Activated naive CD8-positive, alpha-beta T cell treated with anti-CD3 and anti-CD28 coated beads, Interleukin-2, amount 10 ng/mL, durations not matched to agents 7 days and 5 days (primary cell): ENCODE measurements at regions not wholly inside any gene's neighbourhood (a gene's known extent, or its start where the extent isn't known, plus 50 kb on each side); places are given as distances from the start of the nearest gene placed in this dataset.

Experiments used
- ATAC-seq: fragments of 150-1000 bp; cut with Tn5 transposase; one replicate; pipeline ENCODE4 v1.10.0; 2021; ENCODE audit warnings: low read depth, moderate library complexity
- POLR2A ChIA-PET: fragments of 350-600 bp; sonication (Branson Sonifier 250); formaldehyde crosslinking; loops from one replicate; lab custom pipeline; 2021; ENCODE audit warnings: antibody characterized with exemption; lab: Charles Lee
- DNase-seq: peaks from one replicate; pipeline ENCODE4 v3.0.0; 2021
- H3K27ac Mint-ChIP-seq: one replicate; pipeline ENCODE4 v1.8.0; 2022; ENCODE audit warnings: mild to moderate bottlenecking, mixed read lengths
- H3K27me3 Mint-ChIP-seq: one replicate; pipeline ENCODE4 v1.8.0; 2022; ENCODE audit warnings: mild to moderate bottlenecking, moderate library complexity, mixed read lengths
- H3K36me3 Mint-ChIP-seq: one replicate; pipeline ENCODE4 v1.8.0; 2021; ENCODE audit warnings: mild to moderate bottlenecking, mixed read lengths
- H3K4me1 Mint-ChIP-seq: one replicate; pipeline ENCODE4 v1.8.0; 2021; ENCODE audit warnings: mixed read lengths
- H3K4me3 Mint-ChIP-seq: one replicate; pipeline ENCODE4 v1.8.0; 2022; ENCODE audit warnings: mild to moderate bottlenecking, moderate library complexity, mixed read lengths
- H3K9me3 Mint-ChIP-seq: one replicate; pipeline ENCODE4 v1.8.0; 2021; ENCODE audit warnings: mixed read lengths

DNA sequence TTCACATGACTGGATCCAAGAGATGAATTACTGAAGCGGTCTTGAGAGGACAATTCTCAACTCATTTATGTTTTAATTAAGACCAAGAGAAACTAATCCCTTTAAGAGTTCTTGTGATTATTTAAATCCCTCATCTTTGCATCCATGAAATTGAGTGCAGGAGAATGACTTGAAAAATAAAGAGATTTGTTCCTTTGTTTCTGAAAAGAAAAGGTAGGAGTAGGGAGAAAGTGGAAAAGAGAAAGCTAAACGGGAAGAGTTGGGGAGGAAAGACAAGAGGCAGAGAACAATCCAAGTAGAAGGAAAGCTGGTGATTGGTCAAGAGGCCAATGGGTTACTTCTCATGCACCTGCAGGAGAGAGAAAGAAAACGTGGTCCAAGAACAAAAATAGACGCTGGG, 75.2 kb upstream of the SOX4 start:
- no peak for DNase-seq
- Mint-ChIP-seq H3K9me3 (no peaks in the 10 kb centered on the region), H3K27ac (no peak overlapping the region), H3K36me3 (no peaks in the 10 kb centered on the region), H3K4me3 (no peak overlapping the region), H3K27me3 (peaks cover 2% of the 10 kb centered on the region), H3K4me1 (no peaks in the 10 kb centered on the region)
- ATAC-seq: no peak
- POLR2A ChIA-PET: no interaction called here

DNA sequence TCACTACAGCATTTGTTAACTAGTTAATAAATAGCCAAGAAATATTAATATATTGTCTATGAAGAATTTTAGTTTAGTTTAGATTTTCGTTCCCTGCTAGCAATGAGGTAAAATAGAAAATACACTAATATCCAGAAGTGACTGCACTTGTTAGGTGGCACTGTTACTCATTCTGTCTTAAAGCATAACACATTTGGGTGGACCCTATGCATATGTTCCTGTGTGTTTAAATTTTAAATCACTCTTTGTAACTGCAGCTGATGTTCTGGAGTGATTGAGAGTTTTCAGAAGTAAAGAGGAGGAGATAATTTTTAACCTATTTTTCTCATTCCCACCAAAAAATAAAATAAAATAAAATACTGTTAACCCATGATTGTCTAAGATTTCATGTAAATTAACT, 73.9 kb upstream of the SOX4 start:
- H3K9me3 Mint-ChIP-seq: no peaks in the 10 kb centered on the region
- no peak overlapping the region for H3K27ac Mint-ChIP-seq
- DNase-seq: no peak
- no peaks in the 10 kb centered on the region for H3K4me1 Mint-ChIP-seq
- H3K36me3 Mint-ChIP-seq: no peaks in the 10 kb centered on the region
- H3K4me3 Mint-ChIP-seq: no peak overlapping the region
- POLR2A ChIA-PET: no interaction called here
- H3K27me3 Mint-ChIP-seq: peaks cover 2% of the 10 kb centered on the region
- ATAC-seq: no peak

DNA sequence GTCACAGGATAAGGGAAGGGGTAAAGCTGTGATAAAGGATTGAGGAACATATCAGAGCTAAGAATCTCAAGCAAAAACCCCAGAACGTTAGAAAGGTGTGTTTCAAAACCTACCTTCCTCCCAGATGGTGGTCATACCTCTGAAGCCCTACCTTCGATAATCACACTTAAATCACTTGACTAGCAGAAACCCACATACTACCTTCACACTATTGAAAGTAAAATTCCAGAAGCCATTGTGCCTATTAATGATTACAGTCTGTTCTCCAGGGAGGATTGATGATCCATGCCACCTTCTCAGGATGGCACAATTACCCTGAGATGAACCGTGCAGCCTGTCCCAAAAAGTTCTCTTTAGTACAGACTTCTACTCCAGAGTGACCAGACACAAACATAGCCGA, 72.3 kb upstream of the SOX4 start:
- Mint-ChIP-seq H3K27ac (no peak overlapping the region), H3K4me1 (no peaks in the 10 kb centered on the region), H3K9me3 (no peaks in the 10 kb centered on the region), H3K36me3 (no peaks in the 10 kb centered on the region), H3K27me3 (peaks cover 4% of the 10 kb centered on the region), H3K4me3 (no peak overlapping the region)
- ATAC-seq (no peak), DNase-seq (no peak)
- POLR2A ChIA-PET: no interaction called here

DNA sequence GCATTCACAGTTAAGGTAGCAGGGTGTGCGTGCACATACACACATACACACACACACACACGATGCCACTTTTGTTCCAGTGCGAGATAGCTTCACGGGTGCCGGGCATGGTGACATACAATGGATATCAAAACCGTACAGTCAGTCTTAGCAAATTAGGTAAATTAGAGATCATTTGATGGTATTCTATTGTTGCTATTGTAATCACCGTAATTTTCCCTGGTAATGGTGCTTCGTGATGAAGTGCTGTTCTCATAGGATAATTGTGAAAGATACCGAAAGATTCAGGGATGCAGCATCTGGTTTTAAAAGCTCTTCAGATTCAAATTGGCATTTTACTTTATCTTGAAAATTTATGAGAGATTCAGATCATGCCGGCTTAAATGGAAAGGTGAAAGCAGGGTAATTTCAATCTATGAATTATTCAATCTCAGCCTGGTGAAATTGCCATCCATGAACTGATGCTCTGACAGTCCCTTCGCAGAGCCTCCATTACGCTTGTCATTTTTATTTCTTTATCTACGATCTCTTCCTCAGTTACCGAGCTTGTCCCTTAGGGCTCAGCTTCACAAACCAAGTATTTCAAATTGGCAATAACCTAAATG, 71.3 kb upstream of the SOX4 start:
- H3K4me3 Mint-ChIP-seq: no peak overlapping the region
- POLR2A ChIA-PET: no interaction called here
- H3K4me1 Mint-ChIP-seq: no peaks in the 10 kb centered on the region
- no peak overlapping the region for H3K27ac Mint-ChIP-seq
- H3K27me3 Mint-ChIP-seq: peaks cover 4% of the 10 kb centered on the region
- ATAC-seq (no peak), DNase-seq (no peak)
- no peaks in the 10 kb centered on the region for H3K36me3 Mint-ChIP-seq
- H3K9me3 Mint-ChIP-seq: no peaks in the 10 kb centered on the region

DNA sequence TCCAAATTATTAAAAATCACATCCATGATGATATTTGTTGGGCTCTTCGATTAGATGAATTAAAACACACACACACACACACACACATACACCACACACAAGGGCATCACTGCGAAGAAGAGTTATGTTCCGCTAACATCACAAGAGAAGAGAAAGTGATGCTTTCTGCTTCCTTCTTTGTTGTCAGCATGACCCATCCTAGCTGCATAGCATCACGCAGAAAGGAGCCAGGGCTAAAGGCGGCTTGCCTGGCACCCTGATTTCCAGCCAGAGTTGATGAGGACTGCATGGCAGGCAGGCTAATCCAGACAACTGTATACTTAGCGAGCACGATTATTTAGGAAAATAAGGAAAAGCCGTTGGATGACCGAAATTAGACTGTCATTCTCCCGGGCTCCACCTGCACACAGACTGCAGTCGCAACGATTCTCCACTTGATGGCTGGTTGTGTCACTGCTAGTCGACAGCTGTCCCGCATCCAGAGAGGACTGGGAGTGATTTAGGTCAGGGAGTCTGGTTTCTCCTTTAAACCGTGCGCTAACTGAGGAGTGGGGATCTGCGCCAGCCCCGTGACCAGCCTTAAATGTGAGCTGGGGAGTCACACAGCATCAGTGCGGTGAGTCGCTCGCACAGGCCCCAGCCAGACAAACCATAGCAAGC, 70.6 kb upstream of the SOX4 start:
- no peak for ATAC-seq
- no peak overlapping the region for H3K27ac Mint-ChIP-seq
- DNase-seq: no peak
- H3K4me3 Mint-ChIP-seq: no peak overlapping the region
- POLR2A ChIA-PET: no interaction called here
- H3K27me3 Mint-ChIP-seq: peaks cover 4% of the 10 kb centered on the region
- H3K9me3 Mint-ChIP-seq: no peaks in the 10 kb centered on the region
- H3K4me1 Mint-ChIP-seq: no peaks in the 10 kb centered on the region
- H3K36me3 Mint-ChIP-seq: no peaks in the 10 kb centered on the region

DNA sequence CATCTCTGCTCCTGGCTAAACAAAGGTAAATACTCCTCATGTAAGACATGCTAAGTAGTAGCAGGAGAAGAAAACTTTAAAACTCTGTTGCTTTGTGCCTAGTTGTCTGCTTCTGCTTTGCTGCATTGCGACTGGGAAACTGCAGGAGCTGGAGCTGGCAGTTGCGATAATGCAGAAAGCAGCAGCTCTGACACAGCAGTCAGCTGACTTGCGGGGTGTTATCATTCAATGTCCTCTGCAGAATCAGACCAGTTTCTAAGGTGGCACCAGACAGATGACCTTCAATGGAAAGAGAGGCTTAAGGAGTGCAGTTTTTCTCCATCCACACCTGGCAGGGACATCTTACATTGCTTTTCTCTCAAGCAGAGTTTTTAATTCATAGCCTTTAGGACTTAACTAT, 69.9 kb upstream of the SOX4 start:
- POLR2A ChIA-PET: no interaction called here
- DNase-seq (no peak), ATAC-seq (no peak)
- Mint-ChIP-seq H3K4me1 (no peaks in the 10 kb centered on the region), H3K27ac (no peak overlapping the region), H3K4me3 (no peak overlapping the region), H3K27me3 (peaks cover 2% of the 10 kb centered on the region), H3K9me3 (no peaks in the 10 kb centered on the region), H3K36me3 (no peaks in the 10 kb centered on the region)

DNA sequence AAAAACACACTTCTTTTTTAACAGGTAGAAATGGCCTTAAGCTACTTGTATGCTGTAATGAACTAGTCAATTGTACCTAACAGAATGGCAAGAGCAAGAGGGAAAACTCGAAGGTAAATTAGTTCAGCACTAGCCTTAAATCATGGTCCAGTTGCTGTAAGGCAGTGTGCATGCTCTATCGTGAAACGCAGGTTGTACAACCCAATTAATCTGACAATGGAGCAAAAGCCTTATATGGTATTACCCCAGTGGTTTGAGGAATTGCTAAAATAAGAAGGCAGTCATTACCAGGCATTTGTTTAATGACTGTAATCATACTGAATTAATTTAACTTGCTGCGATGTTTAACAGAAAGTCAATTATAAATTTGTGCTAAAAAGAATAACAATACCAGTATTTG, 69.3 kb upstream of the SOX4 start:
- peaks cover 2% of the 10 kb centered on the region for H3K27me3 Mint-ChIP-seq
- H3K4me3 Mint-ChIP-seq: no peak overlapping the region
- POLR2A ChIA-PET: no interaction called here
- no peak for DNase-seq
- no peak for ATAC-seq
- no peak overlapping the region for H3K27ac Mint-ChIP-seq
- H3K36me3 Mint-ChIP-seq: no peaks in the 10 kb centered on the region
- no peaks in the 10 kb centered on the region for H3K9me3 Mint-ChIP-seq
- no peaks in the 10 kb centered on the region for H3K4me1 Mint-ChIP-seq

DNA sequence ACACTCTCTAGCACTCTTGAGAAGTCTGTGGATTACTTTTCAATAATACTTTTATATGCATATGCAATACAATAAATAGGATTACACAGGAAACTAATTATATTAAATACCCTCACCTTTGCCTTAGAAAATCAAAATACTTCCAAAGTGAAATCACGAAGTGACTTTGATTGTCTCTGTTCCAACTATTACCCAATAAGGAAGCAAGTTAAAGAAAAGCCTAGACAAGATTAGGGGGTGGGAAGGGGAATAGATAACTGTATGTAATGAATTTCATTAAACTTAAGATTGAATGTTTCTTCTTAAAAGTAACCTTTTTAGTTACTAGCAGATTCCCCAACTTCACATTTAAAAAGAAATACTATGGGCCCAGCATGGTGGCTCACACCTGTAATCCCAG, 66.6 kb upstream of the SOX4 start:
- Mint-ChIP-seq H3K4me3 (no peak overlapping the region), H3K27me3 (peaks cover 5% of the 10 kb centered on the region), H3K27ac (no peak overlapping the region), H3K4me1 (no peaks in the 10 kb centered on the region), H3K36me3 (no peaks in the 10 kb centered on the region), H3K9me3 (no peaks in the 10 kb centered on the region)
- no peak for ATAC-seq
- DNase-seq: no peak
- POLR2A ChIA-PET: no interaction called here

DNA sequence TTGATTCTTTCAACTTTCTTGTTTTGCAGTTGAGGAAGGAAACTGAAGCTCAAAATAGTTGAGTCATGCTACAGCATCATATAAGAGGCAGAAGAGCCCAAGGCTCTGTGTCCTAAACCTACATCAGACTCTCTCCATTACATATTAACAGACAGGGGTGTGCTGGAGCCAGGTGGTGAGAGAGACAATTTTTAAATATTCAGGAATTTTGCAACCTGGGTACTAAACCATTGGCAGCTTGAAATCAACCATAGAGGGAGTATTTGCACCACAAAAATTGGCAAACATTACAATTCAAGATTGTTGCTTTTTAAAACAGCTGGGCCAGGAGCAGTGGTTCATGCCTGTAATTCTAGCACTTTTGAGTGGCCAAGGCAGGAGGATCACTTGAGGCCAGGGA, 65.8 kb upstream of the SOX4 start:
- Mint-ChIP-seq H3K4me1 (no peaks in the 10 kb centered on the region), H3K27me3 (peaks cover 5% of the 10 kb centered on the region), H3K9me3 (no peaks in the 10 kb centered on the region), H3K4me3 (no peak overlapping the region), H3K36me3 (no peaks in the 10 kb centered on the region), H3K27ac (no peak overlapping the region)
- ATAC-seq (no peak), DNase-seq (no peak)
- POLR2A ChIA-PET: no interaction called here

DNA sequence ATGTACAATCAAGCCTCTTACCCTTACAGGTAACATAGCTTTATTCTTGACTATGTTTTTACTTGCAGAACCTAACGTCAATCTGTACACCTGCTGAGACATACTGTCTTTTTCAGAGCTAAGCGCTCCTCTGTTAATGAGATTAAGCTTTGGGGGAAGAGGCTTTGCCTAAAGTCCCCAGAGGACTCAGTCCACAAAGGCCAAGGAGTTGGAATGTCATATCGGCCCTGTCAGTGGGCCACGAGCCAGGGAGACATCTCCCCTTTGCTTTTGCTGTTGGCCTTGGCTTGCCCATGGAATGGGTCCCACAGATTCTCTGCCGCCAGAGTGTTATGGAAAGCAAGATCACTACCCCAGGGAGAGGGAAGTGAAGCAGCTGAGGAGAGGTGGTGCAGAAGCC, 64.1 kb upstream of the SOX4 start:
- Mint-ChIP-seq H3K9me3 (no peaks in the 10 kb centered on the region), H3K4me1 (no peaks in the 10 kb centered on the region), H3K4me3 (no peak overlapping the region), H3K36me3 (no peaks in the 10 kb centered on the region), H3K27me3 (peaks cover 9% of the 10 kb centered on the region), H3K27ac (no peak overlapping the region)
- POLR2A ChIA-PET: no interaction called here
- ATAC-seq (no peak), DNase-seq (no peak)

DNA sequence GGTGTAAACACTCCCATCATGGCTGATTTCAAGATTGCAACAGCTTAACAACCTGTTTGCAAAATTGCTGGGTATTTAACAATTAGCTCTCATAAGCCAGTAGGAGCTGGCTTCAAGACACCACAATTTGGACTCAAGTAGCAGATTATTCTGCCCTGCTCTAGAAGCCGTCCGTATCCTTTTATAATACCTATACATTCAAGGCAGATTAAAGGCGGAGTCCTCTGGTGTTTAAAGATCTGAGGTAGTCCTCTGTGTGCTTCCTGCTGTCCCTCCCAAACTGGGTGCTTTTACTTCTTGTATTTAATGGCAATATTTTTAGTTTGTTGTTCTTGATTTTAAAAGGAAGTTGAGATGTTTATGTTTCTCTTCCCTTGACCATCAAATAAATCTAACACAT, 62.2 kb upstream of the SOX4 start:
- Mint-ChIP-seq H3K36me3 (no peaks in the 10 kb centered on the region), H3K4me1 (no peaks in the 10 kb centered on the region), H3K4me3 (no peak overlapping the region), H3K27me3 (peaks cover 7% of the 10 kb centered on the region), H3K27ac (no peak overlapping the region), H3K9me3 (no peaks in the 10 kb centered on the region)
- no peak for ATAC-seq
- DNase-seq: no peak
- POLR2A ChIA-PET: no interaction called here

DNA sequence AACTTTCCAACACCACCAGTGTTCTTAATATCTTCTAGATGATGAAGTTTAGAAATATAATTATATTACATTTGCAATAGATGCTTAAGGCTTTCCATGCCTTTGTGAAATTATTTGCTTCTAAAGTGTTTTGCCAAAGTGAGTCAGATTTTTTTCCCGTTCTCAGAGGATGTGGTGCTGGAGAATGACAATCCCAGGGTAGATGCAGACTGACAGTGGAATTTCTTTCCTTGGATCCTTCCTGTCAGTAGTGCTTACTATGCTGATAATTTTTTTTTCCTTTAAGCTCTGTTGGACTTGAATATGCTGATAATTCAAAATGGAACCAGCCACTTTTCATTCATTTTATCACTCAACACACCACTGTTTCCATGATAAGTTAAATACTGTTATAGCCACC, 59.9 kb upstream of the SOX4 start:
- Mint-ChIP-seq H3K27ac (no peak overlapping the region), H3K4me3 (no peak overlapping the region), H3K9me3 (no peaks in the 10 kb centered on the region), H3K36me3 (no peaks in the 10 kb centered on the region), H3K27me3 (peaks cover 11% of the 10 kb centered on the region), H3K4me1 (no peaks in the 10 kb centered on the region)
- DNase-seq: no peak
- no peak for ATAC-seq
- POLR2A ChIA-PET: no interaction called here

DNA sequence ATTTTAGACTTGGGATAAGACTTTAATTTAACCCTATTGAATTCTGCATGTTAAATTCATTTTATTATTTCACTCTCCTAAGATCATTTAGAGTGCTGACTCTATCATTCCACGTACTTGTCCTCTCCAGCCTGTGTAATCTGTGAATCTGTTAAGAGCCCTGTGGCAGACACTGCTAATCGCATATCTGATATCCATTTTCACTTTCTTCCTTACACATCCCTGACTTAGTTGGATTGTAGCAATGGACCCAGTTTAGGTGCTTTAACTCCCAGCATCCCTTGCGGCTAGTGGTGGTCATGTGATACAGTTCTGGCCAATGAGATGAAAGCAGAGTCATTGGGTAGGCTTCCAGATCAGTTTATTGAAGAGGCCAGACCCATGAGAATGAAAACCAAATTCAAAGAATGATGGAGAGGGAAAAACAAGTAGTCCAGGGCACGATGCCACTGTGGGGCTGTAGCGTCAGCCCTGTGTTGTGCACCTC, 57.2 kb upstream of the SOX4 start:
- Mint-ChIP-seq H3K9me3 (no peaks in the 10 kb centered on the region), H3K4me1 (no peaks in the 10 kb centered on the region), H3K27ac (no peak overlapping the region), H3K4me3 (no peak overlapping the region), H3K36me3 (no peaks in the 10 kb centered on the region), H3K27me3 (peaks cover 8% of the 10 kb centered on the region)
- DNase-seq: no peak
- POLR2A ChIA-PET: no interaction called here
- ATAC-seq: no peak

DNA sequence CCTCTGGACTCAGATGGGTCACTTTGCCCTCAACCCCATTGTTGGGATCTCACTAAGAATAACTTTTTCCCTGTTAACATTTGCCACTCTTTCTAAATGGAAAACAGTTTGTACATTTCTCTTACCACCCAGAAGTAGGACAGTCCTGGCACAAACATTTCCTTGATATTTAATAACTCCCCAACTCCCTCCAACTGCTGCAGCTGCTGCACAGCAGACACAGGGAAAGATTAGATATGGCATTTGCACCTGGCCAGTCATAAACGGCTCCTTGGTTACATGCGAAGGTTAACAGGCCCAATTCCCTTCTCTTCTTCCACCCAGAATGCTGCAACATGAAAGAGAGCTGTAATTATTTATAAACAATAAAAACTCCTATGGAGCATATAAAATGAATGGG, 55.9 kb upstream of the SOX4 start:
- no peak overlapping the region for H3K27ac Mint-ChIP-seq
- no peak for ATAC-seq
- no peaks in the 10 kb centered on the region for H3K4me1 Mint-ChIP-seq
- H3K27me3 Mint-ChIP-seq: peaks cover 8% of the 10 kb centered on the region
- H3K36me3 Mint-ChIP-seq: no peaks in the 10 kb centered on the region
- POLR2A ChIA-PET: no interaction called here
- no peak overlapping the region for H3K4me3 Mint-ChIP-seq
- no peaks in the 10 kb centered on the region for H3K9me3 Mint-ChIP-seq
- no peak for DNase-seq
